Tibial artery (tissue), 4 donors: ENCODE measurements at regions not wholly inside any gene's neighbourhood (a gene's known extent, or its start where the extent isn't known, plus 50 kb on each side); places are given as distances from the start of the nearest gene placed in this dataset.

Source experiments
- DNase-seq, 2 donors: peaks; one replicate each; pipeline ENCODE4 v3.0.0-alpha.2; 2019
- H3K27ac ChIP-seq, 2 donors: fragments of 200-600 bp; sonication (generic) in 1 of 2; 1 replicate in 1 of 2; 2 replicates in 1 of 2; pipeline ENCODE4 v1.5.1; 2018 to 2019; ENCODE audit warnings: mild to moderate bottlenecking in 1 of 2
- H3K27me3 ChIP-seq, 2 donors: fragments of 200-600 bp; sonication (generic) in 1 of 2; one replicate each; pipeline versions ENCODE4 v1.5.1 to v1.6.0; 2016 to 2019
- H3K36me3 ChIP-seq, 3 donors: fragments of 200-600 bp; sonication (generic) in 2 of 3; one replicate each; pipeline ENCODE4 v1.5.1; 2016 to 2019; ENCODE audit warnings: mild to moderate bottlenecking in 2 of 3
- H3K4me1 ChIP-seq, 4 donors: fragments of 200-600 bp; sonication (generic) in 2 of 4; 1 replicate in 3 of 4; 2 replicates in 1 of 4; pipeline ENCODE4 v1.5.1; 2016 to 2019
- H3K4me3 ChIP-seq, 2 donors: fragments of 200-600 bp; sonication (generic) in 1 of 2; 1 replicate in 1 of 2; 2 replicates in 1 of 2; pipeline ENCODE4 v1.5.1; 2018 to 2019; ENCODE audit warnings: mild to moderate bottlenecking in 2 of 2
- H3K9me3 ChIP-seq, 3 donors: fragments of 200-600 bp; sonication (generic) in 1 of 3; one replicate each; pipeline ENCODE4 v1.5.1; 2016 to 2019
- CTCF ChIP-seq, 2 experiments: fragments of 200-600 bp in 1 of 2; fragments of 450-650 bp in 1 of 2; IDR thresholded peaks; one replicate each; pipeline ENCODE4 v1.5.1; 2017 to 2019; ENCODE audit warnings: antibody characterized with exemption in 2 of 2, mild to moderate bottlenecking in 1 of 2, moderate library complexity in 1 of 2
- intact Hi-C: fragments of 100-400 bp; cut with DNase I; formaldehyde crosslinking; loops from one replicate; pipeline ENCODE4 v1.15.0; 2023; ENCODE audit warnings: low total_unique reads

- no peak overlapping the region for H3K4me3 ChIP-seq
- no peak overlapping the region for H3K27ac ChIP-seq
- no peak for TF ChIP-seq CTCF (IDR thresholded peaks at IDR 0.05)
- no peaks in the 10 kb centered on the region for H3K36me3 ChIP-seq
- DNase-seq: no peak
- H3K4me1 ChIP-seq: no peaks in the 10 kb centered on the region
- intact Hi-C loops: no loop called here
- no peaks in the 10 kb centered on the region for H3K27me3 ChIP-seq
- H3K9me3 ChIP-seq: no peaks in the 10 kb centered on the region
Observed at GRCh38 chr3:27930052-27930602, 208.0 kb upstream of the EOMES start.

GRCh38 chr3:27935492-27935891 is 213.4 kb upstream of the EOMES start:
- Histone ChIP-seq H3K27me3 (no peaks in the 10 kb centered on the region), H3K9me3 (no peaks in the 10 kb centered on the region), H3K27ac (no peak overlapping the region), H3K36me3 (no peaks in the 10 kb centered on the region), H3K4me3 (no peak overlapping the region), H3K4me1 (no peaks in the 10 kb centered on the region)
- intact Hi-C loops: no loop called here
- TF ChIP-seq CTCF (IDR thresholded peaks at IDR 0.05): no peak
- DNase-seq: no peak

GRCh38 chr3:27939521-27939920 is 217.4 kb upstream of the EOMES start:
- intact Hi-C loops: no loop called here
- no peaks in the 10 kb centered on the region for H3K27me3 ChIP-seq
- no peaks in the 10 kb centered on the region for H3K36me3 ChIP-seq
- no peak overlapping the region for H3K4me3 ChIP-seq
- TF ChIP-seq CTCF (IDR thresholded peaks at IDR 0.05): no peak
- no peak overlapping the region for H3K27ac ChIP-seq
- no peak for DNase-seq
- no peaks in the 10 kb centered on the region for H3K9me3 ChIP-seq
- no peaks in the 10 kb centered on the region for H3K4me1 ChIP-seq

- Histone ChIP-seq H3K4me1 (no peaks in the 10 kb centered on the region), H3K27ac (no peak overlapping the region), H3K9me3 (no peaks in the 10 kb centered on the region), H3K4me3 (no peak overlapping the region), H3K27me3 (no peaks in the 10 kb centered on the region), H3K36me3 (no peaks in the 10 kb centered on the region)
- TF ChIP-seq CTCF (IDR thresholded peaks at IDR 0.05): no peak
- DNase-seq: no peak
- intact Hi-C loops: no loop called here
Observed at GRCh38 chr3:27939940-27940339, 217.8 kb upstream of the EOMES start.

- TF ChIP-seq CTCF (IDR thresholded peaks at IDR 0.05): no peak
- no peaks in the 10 kb centered on the region for H3K9me3 ChIP-seq
- H3K4me1 ChIP-seq: no peaks in the 10 kb centered on the region
- intact Hi-C loops: no loop called here
- no peak overlapping the region for H3K27ac ChIP-seq
- no peak for DNase-seq
- H3K27me3 ChIP-seq: no peaks in the 10 kb centered on the region
- H3K4me3 ChIP-seq: no peak overlapping the region
- no peaks in the 10 kb centered on the region for H3K36me3 ChIP-seq
Observed at GRCh38 chr3:27943106-27943505, 221.0 kb upstream of the EOMES start.

GRCh38 chr3:27945229-27945628 is 223.1 kb upstream of the EOMES start:
- Histone ChIP-seq H3K9me3 (peaks cover 0 to 4% (median 0%) of the 10 kb centered on the region in 3 donors), H3K27ac (no peak overlapping the region), H3K36me3 (no peaks in the 10 kb centered on the region), H3K4me1 (no peaks in the 10 kb centered on the region), H3K27me3 (no peaks in the 10 kb centered on the region), H3K4me3 (no peak overlapping the region)
- TF ChIP-seq CTCF (IDR thresholded peaks at IDR 0.05): no peak
- intact Hi-C loops: no loop called here
- DNase-seq: no peak
